DMS 273 (cell line): ENCODE measurements at regions not wholly inside any gene's neighbourhood (a gene's known extent, or its start where the extent isn't known, plus 50 kb on each side); places are given as distances from the start of the nearest gene placed in this dataset.
"Not testable (repeated sequence)": the region's sequence is repeated elsewhere in the genome, so short reads cannot be mapped to it uniquely, and the experiment has no call there.

Experiments
- DNase-seq: peaks from one replicate; lab custom pipeline; 2025; ENCODE audit not compliant: unreplicated experiment; lab: John Stamatoyannopoulos, UW

DNA sequence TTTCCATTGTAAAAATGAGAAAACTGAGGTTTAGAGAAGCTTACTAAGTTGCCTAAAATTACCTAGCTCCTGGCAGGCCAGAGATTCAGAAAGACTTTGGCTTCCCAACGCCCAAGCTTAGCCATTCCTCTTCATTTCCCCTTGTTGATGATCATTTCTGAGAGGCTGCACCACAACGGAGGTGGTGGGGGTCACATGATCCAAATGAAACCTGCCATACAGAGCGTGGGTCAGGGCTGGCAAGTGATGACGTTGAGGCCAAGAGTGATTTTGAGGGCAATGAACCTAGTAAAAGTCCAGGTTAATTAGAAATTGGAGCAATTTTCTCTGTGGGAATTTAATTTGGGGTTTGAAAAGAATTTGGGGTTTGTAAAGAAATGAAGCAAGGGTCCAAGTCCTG is 109.9 kb downstream of the TMEM182 start:
- DNase-seq = no peak

DNA sequence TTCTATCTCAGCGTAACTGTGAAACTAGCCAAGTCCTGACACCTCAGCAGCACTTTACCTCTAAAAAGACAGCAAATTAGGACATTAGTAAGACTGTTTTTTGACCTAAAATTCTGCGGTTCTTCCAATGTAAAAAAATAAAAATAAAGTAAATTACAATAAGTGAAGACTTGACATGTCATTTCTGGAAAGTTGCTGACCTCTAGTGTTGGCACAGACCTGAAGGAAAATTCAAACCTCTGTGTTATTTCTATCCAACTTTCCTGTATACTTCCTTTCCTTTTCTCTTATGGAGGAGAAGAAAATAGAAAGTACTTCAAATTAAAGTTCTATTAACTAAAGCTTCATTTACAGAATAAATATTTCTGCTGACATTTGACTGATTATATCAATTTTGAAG is 110.6 kb downstream of the TMEM182 start:
- DNase-seq = peak; percentile 11

DNA sequence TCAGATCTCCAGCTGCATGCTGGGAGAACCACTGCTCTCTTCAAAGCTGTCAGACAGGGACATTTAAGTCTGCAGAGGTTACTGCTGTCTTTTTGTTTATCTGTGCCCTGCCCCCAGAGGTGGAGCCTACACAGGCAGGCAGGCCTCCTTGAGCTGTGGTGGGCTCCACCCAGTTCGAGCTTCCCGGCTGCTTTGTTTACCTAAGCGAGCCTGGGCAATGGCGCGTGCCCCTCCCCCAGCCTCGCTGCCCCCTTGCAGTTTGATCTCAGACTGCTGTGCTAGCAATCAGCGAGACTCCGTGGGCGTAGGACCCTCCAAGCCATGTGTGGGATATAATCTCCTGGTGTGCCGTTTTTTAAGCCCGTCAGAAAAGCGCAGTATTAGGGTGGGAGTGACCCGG is 117.7 kb downstream of the TMEM182 start:
- not testable (repeated sequence) for DNase-seq

DNA sequence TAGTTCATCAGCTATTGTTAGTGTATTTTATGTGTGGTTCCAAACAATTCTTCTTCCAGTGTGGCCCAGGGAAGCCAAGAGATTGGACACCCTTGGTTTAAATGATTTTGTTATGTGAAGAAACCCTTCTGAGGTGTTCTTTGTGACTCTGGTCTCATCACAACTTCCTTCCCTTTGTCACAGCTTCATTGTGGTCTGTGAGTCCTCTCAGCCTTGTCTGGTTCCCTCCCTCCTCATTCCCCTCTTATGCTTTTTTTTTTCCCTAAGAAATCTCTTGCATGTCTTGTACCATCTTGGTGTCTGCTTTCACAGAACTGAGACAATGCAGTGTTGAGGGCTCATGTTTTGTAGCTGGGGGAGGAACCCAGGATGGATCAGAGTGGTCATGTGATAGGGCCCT is 118.9 kb downstream of the TMEM182 start:
- no peak for DNase-seq

DNA sequence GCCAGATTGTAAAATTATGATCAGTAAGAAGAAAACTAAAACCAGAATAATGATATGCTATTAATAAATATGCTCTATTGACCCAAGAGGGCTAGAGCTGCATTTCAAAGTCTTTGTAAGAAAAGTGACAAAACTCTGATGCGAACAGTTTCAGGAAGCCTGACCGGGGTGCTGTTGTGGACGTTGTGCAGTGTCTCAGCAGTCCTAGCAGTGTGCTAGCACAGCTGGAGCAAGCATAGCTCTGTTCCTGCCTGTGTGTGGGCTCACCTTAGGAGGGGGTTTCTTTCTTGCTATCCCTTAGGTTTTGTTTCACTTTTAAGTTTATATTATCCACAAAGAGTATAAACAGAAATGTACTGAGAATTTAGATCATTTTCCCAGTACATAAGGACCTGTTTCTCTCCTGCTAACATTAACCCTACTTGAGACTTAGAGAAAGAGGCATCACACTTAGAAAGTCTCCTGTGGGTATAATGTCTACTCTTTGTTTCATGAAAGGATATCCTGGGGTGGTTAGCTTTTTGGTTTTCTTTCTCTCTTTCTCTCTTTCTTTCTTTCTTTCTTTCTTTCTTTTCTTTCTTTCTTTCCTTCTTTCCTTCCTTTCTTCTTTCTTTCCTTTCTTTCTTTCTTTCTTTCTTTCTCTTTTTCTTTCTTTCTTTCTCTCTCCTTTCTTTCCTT is 124.5 kb downstream of the TMEM182 start:
- DNase-seq = no peak

DNA sequence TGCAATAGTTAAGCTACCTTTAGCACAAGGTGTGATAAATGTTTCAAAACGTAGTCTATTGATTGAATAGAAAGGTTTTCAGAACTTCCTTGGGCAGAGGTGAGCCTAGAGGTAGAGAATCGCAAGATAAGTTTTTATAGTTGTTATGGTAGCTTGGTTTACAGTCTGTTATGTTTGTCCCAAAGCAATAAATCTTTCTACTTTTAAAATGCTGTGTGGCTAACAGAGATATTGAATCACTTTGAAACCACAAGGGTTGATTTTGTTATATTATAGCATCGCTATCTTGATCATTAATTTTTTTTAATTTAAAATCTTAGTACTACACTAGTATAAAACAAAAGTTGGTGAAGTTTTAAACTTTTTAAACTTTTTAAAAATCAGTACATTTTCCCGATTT is 126.7 kb downstream of the TMEM182 start:
- DNase-seq = no peak

DNA sequence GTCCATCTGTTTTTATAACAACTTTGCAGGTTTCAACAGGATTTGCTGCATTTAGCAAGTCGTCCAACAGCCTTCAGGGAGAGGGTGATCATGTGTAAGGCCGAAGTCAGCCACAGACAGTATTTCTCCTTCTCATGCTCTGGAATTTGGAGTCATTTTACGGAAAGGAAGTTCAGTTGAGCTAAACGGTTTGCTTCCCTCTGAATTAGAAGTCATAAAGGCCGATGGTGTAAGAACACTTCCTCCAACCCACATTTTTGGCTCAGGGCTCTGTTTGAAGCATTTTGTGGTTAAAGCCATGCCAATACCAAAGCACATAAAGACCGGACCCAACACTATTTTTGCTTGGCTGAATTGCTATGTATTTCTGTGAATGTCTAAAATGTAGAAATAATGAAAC is 129.5 kb downstream of the TMEM182 start:
- no peak for DNase-seq

DNA sequence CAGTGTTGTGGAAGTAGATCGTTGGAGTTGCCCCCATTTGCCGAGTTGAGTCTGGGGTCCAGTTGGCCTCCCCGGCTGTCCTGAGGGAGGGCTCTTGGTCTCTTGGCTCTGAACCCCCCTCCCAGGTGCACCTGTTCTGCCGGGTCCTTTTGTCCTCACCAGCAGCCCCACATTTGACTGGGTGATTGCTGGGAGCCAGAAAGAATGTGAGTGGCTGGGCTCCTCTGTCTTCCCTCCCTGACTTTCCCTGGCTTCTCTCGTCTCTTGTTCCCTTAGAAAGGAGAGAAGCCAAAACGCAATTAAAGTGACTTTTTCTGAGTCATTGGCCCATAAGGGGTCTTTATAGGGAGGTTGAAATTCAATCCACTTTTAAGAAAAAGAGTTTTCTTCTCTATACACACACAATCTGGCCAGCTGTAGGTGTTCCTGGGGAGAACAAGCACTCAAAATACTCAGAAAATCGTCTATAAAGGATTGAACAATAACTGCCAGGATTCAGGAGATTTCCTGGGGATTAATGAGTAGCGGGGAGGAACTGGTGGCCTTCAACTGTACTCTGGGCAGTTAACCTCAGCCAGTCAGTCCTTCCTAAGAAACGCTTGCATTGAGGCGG is 131.0 kb downstream of the TMEM182 start:
- no peak for DNase-seq

DNA sequence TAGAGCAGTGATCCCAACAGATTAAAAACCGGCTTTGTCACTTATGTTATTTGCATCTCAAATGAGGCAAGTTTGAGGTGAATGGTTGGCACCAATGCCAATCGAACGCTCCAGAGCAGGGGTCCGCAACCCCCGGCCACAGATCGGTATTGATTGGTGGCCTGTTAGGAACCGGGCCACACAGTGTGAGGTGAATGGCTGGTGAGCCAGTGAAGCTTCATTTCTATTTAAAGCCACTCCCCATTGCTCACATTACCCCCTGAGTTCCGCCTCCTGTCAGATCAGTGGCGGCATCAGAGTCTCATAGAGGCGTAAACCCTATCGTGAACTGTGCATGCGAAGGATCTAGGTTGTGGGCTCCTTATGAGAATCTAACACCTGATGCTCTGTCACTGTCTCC is 132.0 kb downstream of the TMEM182 start:
- no peak for DNase-seq

DNA sequence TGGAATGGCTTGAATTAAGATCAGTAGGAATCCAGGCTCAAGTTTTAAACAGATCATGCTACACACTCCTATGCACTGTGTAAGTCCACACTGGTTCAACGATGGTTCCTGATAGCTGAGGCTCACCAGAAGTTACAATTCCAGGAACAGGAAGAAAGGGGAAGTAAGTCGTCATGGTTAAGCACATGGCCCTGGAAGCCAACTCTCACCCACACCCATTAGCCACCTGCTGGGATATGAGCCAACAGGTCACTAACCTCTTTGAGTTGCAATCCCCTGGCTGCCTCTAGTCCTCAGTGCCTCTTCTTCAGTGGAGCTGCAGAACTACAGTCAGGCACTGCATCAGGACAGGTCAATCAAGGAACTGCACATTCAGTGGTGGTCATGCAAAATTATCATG is 133.5 kb downstream of the TMEM182 start:
- no peak for DNase-seq

DNA sequence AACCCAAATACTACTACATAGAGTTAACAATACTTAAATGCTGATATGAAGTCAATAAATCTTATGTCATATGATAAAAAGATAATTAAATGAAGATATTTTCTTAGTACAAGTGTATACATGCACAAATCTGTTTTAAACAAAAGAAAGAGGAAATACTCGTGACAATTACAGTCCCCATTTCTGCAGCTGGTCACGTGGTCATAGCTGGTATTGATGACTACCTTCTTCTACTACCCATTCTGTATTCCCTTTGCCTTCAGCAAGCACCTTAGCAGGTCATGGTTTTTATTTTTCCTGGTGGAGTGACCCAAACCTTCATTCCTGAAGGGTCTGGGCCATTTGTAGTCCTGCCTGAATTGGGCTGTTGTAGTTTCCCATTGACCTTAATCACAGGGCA is 147.4 kb downstream of the TMEM182 start:
- DNase-seq = not testable (repeated sequence)

DNA sequence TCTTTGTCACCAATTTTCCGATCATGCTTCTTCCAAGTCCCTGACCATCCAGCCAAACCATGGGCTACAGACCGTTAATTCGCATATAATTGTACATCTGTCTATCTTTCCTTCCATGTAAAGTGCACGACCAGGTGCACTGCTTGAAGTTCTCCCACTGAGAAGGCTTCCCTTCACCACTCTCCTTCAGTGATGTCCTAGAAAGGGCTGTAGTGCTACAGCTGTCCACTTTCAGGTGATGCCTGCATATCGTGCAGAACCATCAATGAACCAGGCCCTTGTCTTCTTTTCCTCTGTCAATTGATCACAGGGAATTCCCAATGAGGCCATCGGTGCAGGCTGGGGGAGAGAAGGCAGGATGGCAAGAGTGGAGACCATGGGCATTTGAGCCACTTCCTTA is 148.9 kb downstream of the TMEM182 start:
- DNase-seq = no peak

DNA sequence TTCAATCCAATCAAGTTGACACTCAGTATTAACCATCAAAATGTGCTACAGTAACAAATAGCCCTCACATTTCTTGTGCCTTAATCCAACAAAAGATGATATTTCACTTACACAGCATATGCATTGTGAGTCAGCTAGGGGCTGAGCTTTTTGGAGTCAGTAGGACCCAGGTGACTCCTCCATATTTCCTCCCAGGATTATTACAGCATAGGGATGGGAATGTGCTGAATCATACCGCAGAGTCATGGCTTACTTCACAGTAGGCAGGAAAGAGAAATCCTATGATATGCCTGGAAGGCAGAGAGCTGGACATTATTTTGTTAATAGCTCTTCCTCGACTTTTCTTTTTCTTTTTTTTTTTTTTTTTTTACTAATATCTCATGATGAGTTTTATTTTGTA is 153.3 kb downstream of the TMEM182 start:
- no peak for DNase-seq

DNA sequence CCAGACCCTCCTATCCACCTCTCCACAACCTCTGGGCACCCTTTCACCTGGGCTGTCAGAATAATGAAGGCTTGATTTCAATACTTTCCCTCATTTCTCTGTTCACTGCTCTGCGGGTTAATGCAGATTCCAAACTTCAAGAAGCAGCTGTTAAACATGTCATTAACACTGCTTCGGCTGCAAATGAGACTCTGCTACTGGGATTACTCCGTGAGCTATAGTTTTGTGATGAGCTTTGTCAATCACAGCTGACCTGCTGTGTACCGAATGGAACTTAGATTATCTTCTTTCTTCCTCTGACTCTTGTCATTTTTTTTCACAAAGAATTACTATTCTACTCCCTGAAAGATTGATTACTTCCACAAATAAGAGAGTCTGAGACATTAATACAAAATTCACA is 160.5 kb downstream of the TMEM182 start:
- no peak for DNase-seq

DNA sequence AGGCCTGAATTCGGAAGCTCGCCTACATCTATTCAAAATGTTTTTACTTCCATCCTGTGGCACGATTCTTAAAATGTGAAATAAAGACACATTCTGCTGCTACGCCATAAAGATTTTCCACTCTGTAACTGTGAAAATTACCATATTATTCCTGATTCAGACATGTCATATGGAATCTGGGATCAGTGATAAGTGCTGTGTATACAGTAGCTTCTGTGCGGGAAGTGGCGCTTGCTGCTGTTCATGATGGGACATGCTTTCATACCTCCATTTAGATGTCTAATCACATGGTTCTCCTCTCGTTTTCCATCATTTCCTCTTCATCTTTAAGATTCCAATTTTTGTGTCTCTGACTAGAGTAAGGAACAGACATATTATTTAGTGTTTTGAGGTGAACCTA is 163.2 kb downstream of the TMEM182 start:
- no peak for DNase-seq

DNA sequence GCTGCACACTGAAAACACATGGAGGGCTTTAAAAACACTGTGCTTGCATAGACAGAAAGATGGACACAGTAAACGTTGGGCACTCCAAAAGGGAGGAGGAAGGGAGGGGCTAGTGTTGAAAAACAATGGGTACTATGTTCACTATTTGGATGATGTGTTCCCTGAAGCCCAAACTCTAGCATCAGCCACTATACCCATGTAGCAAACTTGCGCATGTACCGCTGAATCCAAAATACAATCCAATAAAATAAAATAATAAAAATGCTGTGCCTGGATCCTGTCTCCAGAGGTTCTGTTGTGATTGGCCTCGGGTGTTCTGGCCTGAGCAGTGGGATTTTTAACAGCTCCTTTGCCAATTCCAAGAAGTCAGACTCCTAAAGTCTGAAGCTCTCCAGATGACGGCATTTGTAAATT is 166.0 kb downstream of the TMEM182 start:
- DNase-seq = no peak

DNA sequence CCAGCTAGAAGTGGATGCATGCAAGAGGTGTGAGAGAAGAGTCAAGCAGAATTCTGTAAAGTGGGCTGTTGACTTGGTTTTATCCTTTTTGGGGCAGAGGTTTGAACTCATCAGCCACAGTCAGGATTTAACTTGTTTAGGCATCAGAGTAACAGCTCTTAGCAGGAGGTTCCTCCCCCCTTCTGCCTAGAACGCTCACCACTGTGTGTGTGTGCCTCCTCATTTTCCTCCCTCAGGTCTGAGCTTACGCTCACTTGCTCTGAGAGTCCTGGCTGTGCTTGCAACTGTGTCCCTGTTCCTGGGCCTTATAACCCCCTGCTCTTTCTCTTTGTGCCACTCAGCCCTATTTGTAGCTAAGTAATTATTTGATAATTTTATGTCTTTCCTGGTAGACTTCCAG is 167.9 kb downstream of the TMEM182 start:
- no peak for DNase-seq

DNA sequence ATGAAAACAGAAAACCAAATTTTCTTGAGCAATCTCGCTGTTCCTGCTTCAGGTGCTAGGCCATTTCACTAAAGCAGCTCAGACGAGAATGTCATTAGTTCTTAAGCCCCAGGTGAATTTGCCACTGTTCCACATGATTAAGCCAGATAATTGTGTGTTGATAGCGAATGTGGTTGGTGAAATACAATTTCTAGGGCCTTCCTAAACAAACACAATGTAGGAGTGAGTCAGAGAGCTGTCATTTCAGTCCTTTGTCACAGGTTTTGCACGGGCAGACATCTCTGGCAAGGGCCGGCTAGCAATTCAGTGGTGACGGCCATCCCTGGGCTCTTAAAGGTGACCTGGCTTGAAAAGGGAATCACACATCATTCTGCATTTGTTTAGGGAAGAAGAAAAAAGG is 170.7 kb downstream of the TMEM182 start:
- DNase-seq = no peak

DNA sequence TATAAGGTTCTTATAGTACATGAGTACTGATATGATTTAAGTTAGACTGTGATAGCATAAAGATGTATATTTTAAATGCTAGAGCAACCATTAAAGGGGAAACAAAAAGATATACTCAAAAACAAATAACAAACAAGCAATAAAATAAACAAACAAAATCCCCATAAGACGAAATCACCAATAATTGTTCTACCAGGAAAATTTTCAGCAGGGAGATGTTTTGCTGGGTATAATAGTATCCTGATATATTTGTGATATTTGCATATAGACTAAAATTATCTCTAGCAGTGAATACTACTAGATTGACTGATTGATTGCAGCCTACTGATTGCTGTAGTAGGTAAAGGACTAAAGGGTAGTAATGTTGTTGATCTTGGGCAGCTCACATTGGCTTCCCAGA is 177.4 kb downstream of the TMEM182 start:
- DNase-seq = no peak

DNA sequence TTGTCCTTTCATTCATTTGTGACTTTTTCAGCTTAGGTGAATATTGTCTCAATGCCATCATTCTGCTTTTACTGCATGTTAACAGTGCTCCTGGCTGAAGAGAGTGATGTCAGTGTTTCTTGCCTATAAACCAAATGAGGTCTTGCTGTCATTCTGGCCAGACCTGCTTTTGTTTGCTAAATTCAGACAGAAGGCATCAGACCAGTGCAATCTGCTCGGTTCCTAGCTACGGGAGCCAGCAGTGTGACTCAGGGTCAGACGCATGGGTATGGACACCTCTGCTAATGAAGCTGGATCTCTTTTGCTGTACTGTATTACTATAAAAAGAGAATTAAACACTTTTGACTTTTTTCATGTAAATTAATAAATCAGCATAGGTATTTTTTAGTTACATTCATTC is 178.9 kb downstream of the TMEM182 start:
- DNase-seq = peak; percentile 67

DNA sequence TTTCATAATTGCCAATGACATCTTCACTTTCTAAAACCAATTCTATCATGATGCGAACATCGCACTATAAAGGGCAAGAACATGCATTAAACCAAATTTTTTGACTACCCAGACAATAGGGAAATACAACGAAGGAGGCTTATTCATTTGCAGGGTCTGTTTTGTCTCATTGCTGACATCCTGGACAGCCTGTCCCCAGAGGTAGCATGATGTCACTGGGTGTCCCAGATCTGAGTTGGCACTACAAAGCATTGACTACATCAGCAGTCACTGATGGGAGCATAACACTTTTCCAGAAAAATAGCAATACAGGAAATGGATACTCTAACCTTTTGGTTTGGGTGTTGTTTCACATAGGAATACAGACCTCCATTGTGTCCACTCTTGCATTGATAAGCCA is 180.3 kb downstream of the TMEM182 start:
- no peak for DNase-seq

DNA sequence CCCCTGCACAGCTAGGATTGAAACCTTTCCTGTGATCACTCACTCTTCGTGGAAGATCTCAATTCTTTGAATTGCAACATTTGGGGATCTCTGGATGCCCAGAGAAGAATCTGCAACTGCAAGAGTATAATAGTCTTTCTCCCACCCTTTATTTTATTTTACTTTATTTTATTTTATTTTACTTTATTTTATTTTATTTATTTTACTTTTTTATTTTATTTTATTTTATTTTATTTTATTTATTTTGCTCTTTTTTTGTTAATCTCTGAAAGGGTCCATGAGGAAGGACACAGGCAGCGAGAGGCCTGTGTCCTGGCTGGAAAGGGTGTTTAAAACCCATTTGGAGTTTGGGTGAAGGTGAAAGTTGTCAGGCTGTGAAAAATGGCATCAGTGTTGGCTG is 181.4 kb downstream of the TMEM182 start:
- no peak for DNase-seq

DNA sequence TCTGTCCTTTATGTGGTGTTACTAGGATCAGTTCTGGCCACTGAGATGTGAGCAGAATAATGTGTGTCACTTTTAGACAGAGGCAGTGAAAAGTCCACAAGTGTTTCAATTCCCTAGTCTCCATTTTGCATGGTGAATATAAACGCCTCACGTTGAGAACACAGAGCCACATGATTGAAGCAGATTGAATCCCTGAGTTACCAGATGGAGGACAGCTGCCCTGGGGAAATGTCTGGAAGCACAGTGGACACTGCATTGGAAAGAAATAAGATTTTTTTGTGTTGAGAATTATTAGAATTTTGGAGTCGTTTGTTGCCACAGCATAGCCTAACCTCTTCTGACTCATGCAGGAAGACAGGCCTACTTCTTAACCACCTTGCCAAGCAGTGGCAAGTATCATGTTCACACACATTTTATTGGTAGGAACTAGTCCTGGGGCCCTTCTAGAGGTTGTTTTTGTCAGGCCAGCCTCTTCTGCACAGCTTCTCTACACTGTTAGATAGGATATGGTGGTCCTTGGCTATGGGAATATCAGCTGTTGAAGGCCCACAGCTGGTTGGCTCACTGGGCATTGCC is 188.6 kb downstream of the TMEM182 start:
- DNase-seq = peak; percentile 31
